ENCODE measurements at regions not wholly inside any gene's neighbourhood (a gene's known extent, or its start where the extent isn't known, plus 50 kb on each side); places are given as distances from the start of the nearest gene placed in this dataset.

- TF ChIP-seq POLR2AphosphoS5 (IDR thresholded peaks at IDR 0.05; ENCODE audit: borderline replicate concordance, low read depth, low read length) (no peak), EZH2 (IDR thresholded peaks at IDR 0.05) (no peak), FOXP2 (optimal IDR thresholded peaks at IDR 0.05; ENCODE audit: control extremely low read depth, extremely low read length, insufficient read depth) (no peak)
These were observed 1238.0 kb upstream of the NUDT12 start for GRCh38 chr5:104800440-104801048.

Measured in SK-N-MC (cell line).